H1 (cell line): ENCODE measurements at regions not wholly inside any gene's neighbourhood (a gene's known extent, or its start where the extent isn't known, plus 50 kb on each side); places are given as distances from the start of the nearest gene placed in this dataset.

ENCODE experiments used
- ATF3 ChIP-seq: IDR thresholded peaks from 2 replicates; pipeline ENCODE4 v1.6.1; 2011; ENCODE audit warnings: low read depth, mild to moderate bottlenecking, low read length; ENCODE audit not compliant: insufficient read depth
- CBX5 ChIP-seq: fragments of 300-800, 300-1000 bp; sonication (generic); IDR thresholded peaks from 2 replicates; pipeline ENCODE4 v1.7.1; 2016; ENCODE audit warnings: antibody characterized with exemption, low read length, low read depth
- CHD7 ChIP-seq: fragments of 300-600 bp; sonication (generic); IDR thresholded peaks from 2 replicates; pipeline ENCODE4 v1.7.1; 2012; ENCODE audit warnings: low read length, moderate library complexity, mild to moderate bottlenecking, inconsistent platforms; ENCODE audit not compliant: insufficient replicate concordance
- CREB1 ChIP-seq: IDR thresholded peaks from 2 replicates; pipeline ENCODE4 v1.6.1; 2012; ENCODE audit warnings: inconsistent platforms
- PHF8 ChIP-seq: fragments of 200-600 bp; sonication (generic); conservative IDR thresholded peaks from 2 replicates; pipeline ENCODE4 v1.7.1; 2012; ENCODE audit warnings: low read depth, mild to moderate bottlenecking, inconsistent platforms, low read length, moderate library complexity
- SIRT6 ChIP-seq: IDR thresholded peaks from one replicate; pipeline ENCODE4 v1.7.1; 2012; ENCODE audit warnings: low read length, inconsistent platforms
- TCF12 ChIP-seq: IDR thresholded peaks from 2 replicates; pipeline ENCODE4 v1.6.1; 2011; ENCODE audit warnings: low read depth, mild to moderate bottlenecking, low read length

- TF ChIP-seq CHD7, result no peak
- TF ChIP-seq ATF3, result no peak
- no peak for TF ChIP-seq TCF12
- TF ChIP-seq CBX5, result no peak
- TF ChIP-seq PHF8, result no peak
- no peak for TF ChIP-seq CREB1
- no peak for TF ChIP-seq SIRT6
These were observed 181.7 kb upstream of the MME start (continued) for GRCh38 chr3:154898443-154898842.
